Neural crest cell (in vitro differentiated cells): ENCODE measurements at regions not wholly inside any gene's neighbourhood (a gene's known extent, or its start where the extent isn't known, plus 50 kb on each side); places are given as distances from the start of the nearest gene placed in this dataset.
"Not testable (repeated sequence)": the region's sequence is repeated elsewhere in the genome, so short reads cannot be mapped to it uniquely, and the experiment has no call there.

Source experiments
- DNase-seq: peaks from one replicate; pipeline ENCODE4 v3.0.0; 2021; ENCODE audit warnings: low read depth, mixed read lengths, low spot score
- H3K27ac Mint-ChIP-seq: one replicate; pipeline ENCODE4 v1.8.0; 2021; ENCODE audit warnings: mild to moderate bottlenecking, mixed read lengths; ENCODE audit not compliant: unreplicated experiment
- H3K27me3 Mint-ChIP-seq: 2 replicates; pipeline ENCODE4 v1.8.0; 2021; ENCODE audit warnings: low read depth, mild to moderate bottlenecking, mixed read lengths
- H3K36me3 Mint-ChIP-seq: 2 replicates; pipeline ENCODE4 v1.8.0; 2021; ENCODE audit warnings: low read depth, mild to moderate bottlenecking, mixed read lengths
- H3K4me1 Mint-ChIP-seq: 2 replicates; pipeline ENCODE4 v1.8.0; 2021; ENCODE audit warnings: mixed read lengths
- H3K4me3 Mint-ChIP-seq: one replicate; pipeline ENCODE4 v1.8.0; 2021; ENCODE audit warnings: mild to moderate bottlenecking, mixed read lengths
- H3K9me3 Mint-ChIP-seq: 2 replicates; pipeline ENCODE4 v1.8.0; 2021; ENCODE audit warnings: mixed read lengths
- TF ChIP-seq, protein P1 (sequence below): fragments of 200-600 bp; sonication (generic); conservative IDR thresholded peaks from 2 replicates; pipeline ENCODE4 v1.5.0; 2021; ENCODE audit warnings: antibody characterized with exemption, mild to moderate bottlenecking

DNA sequence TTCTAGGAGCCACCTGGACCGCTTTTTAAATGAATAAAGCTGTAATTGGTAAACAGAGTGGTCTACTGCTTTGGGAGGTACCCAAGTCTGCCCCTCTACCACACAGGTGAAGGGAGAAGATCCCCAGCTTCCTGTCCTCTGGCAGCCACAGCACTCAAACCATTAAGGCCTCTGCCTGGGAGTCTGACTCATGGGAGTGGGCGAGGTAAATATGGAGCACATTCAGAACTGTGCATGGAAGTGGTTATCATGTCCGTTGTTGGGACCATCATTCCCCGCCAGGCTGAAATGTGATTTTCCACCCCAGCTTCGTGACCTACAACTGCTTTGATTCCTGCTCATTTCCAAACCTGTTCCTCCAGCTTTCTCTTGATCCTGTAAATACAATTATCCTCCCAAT lies 59.5 kb upstream of the ALDH1B1 start:
- Mint-ChIP-seq H3K27me3 (no peaks in the 10 kb centered on the region), H3K4me3 (no peak overlapping the region), H3K9me3 (peaks cover 4% of the 10 kb centered on the region), H3K27ac (no peak overlapping the region), H3K36me3 (no peaks in the 10 kb centered on the region), H3K4me1 (peaks cover 30% of the 10 kb centered on the region)
- TF ChIP-seq, protein P1, sequence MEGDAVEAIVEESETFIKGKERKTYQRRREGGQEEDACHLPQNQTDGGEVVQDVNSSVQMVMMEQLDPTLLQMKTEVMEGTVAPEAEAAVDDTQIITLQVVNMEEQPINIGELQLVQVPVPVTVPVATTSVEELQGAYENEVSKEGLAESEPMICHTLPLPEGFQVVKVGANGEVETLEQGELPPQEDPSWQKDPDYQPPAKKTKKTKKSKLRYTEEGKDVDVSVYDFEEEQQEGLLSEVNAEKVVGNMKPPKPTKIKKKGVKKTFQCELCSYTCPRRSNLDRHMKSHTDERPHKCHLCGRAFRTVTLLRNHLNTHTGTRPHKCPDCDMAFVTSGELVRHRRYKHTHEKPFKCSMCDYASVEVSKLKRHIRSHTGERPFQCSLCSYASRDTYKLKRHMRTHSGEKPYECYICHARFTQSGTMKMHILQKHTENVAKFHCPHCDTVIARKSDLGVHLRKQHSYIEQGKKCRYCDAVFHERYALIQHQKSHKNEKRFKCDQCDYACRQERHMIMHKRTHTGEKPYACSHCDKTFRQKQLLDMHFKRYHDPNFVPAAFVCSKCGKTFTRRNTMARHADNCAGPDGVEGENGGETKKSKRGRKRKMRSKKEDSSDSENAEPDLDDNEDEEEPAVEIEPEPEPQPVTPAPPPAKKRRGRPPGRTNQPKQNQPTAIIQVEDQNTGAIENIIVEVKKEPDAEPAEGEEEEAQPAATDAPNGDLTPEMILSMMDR = no peak
- no peak for DNase-seq

DNA sequence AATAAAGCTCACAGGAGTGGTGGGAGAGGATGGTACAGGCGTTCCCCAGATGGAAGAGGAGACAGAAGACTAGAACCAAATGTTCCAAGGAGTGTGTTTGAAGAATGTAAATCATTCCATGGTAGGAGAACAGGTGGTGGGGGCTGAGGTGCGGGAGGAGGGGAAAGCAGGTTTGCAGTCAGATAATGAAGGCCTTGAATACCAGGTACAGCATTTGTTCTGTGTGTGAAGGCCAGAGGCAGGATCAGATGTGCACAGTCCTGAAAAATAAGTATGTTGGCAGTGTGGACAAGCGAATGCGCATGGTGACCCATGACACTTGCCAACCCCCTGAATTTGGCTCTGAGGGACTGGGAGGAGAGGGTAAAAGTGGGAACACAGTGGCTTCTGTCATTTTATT lies 59.9 kb upstream of the ALDH1B1 start:
- no peak overlapping the region for H3K27ac Mint-ChIP-seq
- H3K4me1 Mint-ChIP-seq = peaks cover 33% of the 10 kb centered on the region
- no peak overlapping the region for H3K4me3 Mint-ChIP-seq
- TF ChIP-seq, protein P1 = no peak
- no peaks in the 10 kb centered on the region for H3K27me3 Mint-ChIP-seq
- DNase-seq = no peak
- no peaks in the 10 kb centered on the region for H3K36me3 Mint-ChIP-seq
- H3K9me3 Mint-ChIP-seq = peaks cover 4% of the 10 kb centered on the region

DNA sequence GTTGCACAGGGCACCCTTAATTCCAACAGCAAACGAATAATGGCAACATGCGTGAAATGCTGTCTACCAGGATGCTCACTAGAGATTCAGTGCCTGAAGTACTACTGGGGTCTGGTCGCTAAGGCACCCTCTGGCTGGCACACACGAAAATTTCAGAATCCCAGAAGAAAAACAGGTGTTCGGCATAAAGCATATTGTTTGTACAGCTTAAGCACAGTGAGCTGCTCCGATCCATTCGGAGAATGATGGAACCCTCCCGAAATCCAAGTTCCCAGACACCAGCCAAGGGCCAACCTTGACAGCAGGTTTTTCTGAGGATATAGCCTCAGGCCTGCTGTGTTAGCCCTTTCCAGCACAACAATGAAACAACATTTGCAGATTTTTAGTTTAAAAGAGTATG lies 61.4 kb upstream of the ALDH1B1 start:
- H3K27me3 Mint-ChIP-seq = no peaks in the 10 kb centered on the region
- peaks cover 6% of the 10 kb centered on the region for H3K9me3 Mint-ChIP-seq
- H3K4me3 Mint-ChIP-seq = no peak overlapping the region
- H3K4me1 Mint-ChIP-seq = peaks cover 21% of the 10 kb centered on the region
- TF ChIP-seq, protein P1 = no peak
- peaks cover 6% of the 10 kb centered on the region for H3K36me3 Mint-ChIP-seq
- no peak for DNase-seq
- H3K27ac Mint-ChIP-seq = no peak overlapping the region

DNA sequence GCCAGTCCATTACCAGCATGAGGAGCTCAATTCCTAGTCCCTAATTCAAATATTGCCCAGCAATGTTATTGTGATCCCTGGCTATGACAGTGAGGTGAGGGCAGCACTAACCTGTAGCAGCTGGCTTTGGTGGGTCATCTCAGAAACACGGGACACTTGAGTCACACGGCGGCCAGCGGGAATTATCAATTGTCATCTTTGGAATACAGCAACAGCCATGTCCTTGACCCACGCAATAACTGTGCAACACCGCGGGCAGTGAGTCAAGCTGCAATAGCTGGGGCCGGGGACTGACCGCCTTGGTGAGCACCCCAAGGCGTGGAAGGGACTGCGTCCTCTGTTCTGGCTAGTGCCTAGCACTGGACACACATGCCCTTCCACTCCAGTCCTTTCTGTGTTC lies 62.5 kb upstream of the ALDH1B1 start:
- Mint-ChIP-seq H3K27me3 (no peaks in the 10 kb centered on the region), H3K36me3 (peaks cover 6% of the 10 kb centered on the region), H3K27ac (no peak overlapping the region), H3K4me1 (peaks cover 21% of the 10 kb centered on the region), H3K9me3 (peaks cover 7% of the 10 kb centered on the region), H3K4me3 (no peak overlapping the region)
- DNase-seq = no peak
- TF ChIP-seq, protein P1 = no peak

DNA sequence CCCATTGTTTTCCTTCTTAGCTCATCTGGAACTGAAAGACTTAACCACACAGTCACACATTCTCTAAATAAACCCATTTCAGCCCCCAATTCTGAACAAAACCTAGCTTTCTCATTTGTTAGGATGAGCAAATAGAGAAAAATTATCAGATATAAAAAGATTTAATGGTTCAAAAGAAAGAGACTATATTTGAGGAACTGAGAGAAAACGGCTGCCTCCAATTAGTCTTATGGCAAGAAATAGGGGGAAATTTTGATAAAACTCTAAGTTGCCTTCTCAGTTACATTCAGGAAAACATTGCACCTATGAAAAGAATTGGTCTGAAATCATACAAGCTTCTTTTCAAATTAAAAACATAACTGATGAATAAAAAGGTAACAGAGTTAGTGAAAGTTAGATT lies 63.7 kb upstream of the ALDH1B1 start:
- Mint-ChIP-seq H3K9me3 (peaks cover 7% of the 10 kb centered on the region), H3K4me3 (no peak overlapping the region), H3K4me1 (peaks cover 9% of the 10 kb centered on the region), H3K27me3 (no peaks in the 10 kb centered on the region), H3K36me3 (peaks cover 6% of the 10 kb centered on the region), H3K27ac (no peak overlapping the region)
- no peak for DNase-seq
- TF ChIP-seq, protein P1 = no peak

DNA sequence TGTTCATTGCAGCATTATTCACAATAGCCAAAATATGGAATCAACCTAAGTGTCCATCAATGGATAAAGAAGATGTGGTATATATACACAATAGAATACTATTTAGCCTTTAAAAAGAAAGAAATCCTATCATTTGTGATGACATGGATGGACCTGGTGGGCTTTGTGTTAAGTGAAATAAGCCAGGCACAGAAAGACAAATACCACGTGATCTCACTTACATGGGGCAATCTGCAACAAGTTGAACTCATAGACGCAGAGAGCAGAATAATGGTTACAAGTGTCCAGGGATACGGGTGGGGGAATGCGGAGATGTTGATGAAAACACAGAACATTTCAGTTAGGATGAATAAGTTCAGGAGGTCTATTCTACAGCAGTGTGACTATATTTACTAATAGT lies 66.4 kb upstream of the ALDH1B1 start:
- Mint-ChIP-seq H3K27me3 (peaks cover 6% of the 10 kb centered on the region), H3K4me3 (no peak overlapping the region), H3K4me1 (peaks cover 9% of the 10 kb centered on the region), H3K27ac (no peak overlapping the region), H3K9me3 (peaks cover 3% of the 10 kb centered on the region), H3K36me3 (peaks cover 10% of the 10 kb centered on the region)
- TF ChIP-seq, protein P1 = no peak
- no peak for DNase-seq

DNA sequence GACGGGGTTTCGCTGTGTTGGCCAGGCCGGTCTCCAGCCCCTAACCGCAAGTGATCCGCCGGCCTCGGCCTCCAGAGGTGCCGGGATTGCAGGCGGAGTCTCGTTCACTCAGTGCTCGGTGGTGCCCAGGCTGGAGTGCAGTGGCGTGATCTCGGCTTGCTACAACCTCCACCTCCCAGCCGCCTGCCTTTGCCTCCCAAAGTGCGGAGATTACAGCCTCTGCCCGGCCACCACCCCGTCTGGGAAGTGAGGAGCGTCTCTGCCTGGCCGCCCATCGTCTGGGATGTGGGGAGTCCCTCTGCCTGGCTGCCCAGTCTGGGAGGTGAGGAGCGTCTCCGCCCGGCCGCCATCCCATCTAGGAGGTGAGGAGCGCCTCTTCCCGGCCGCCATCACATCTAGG lies 68.3 kb upstream of the ALDH1B1 start:
- not testable (repeated sequence) for H3K27me3 Mint-ChIP-seq, H3K4me3 Mint-ChIP-seq, DNase-seq, H3K27ac Mint-ChIP-seq, H3K9me3 Mint-ChIP-seq, H3K4me1 Mint-ChIP-seq, H3K36me3 Mint-ChIP-seq
